T-helper 2 cell treated with Interferon-gamma antibody and Interleukin-4, amounts not matched to agents 5 μg/mL and 100 μg/mL, for 36 hours (primary cell): ENCODE measurements at regions not wholly inside any gene's neighbourhood (a gene's known extent, or its start where the extent isn't known, plus 50 kb on each side); places are given as distances from the start of the nearest gene placed in this dataset.

ENCODE experiments used
- DNase-seq: peaks from one replicate; pipeline ENCODE4 v3.0.0; 2021; ENCODE audit warnings: low spot score
- H3K27ac Mint-ChIP-seq: one replicate; pipeline ENCODE4 v1.8.0; 2021; ENCODE audit warnings: mild to moderate bottlenecking, mixed read lengths
- H3K27me3 Mint-ChIP-seq: one replicate; pipeline ENCODE4 v1.8.0; 2021; ENCODE audit warnings: low read depth, mixed read lengths
- H3K36me3 Mint-ChIP-seq: one replicate; pipeline ENCODE4 v1.8.0; 2021; ENCODE audit warnings: low read depth, mixed read lengths
- H3K4me1 Mint-ChIP-seq: one replicate; pipeline ENCODE4 v1.8.0; 2021; ENCODE audit warnings: low read depth, mixed read lengths
- H3K4me3 Mint-ChIP-seq: one replicate; pipeline ENCODE4 v1.8.0; 2022; ENCODE audit warnings: mild to moderate bottlenecking, moderate library complexity, mixed read lengths
- H3K9me3 Mint-ChIP-seq: one replicate; pipeline ENCODE4 v1.8.0; 2021; ENCODE audit warnings: mixed read lengths

DNA sequence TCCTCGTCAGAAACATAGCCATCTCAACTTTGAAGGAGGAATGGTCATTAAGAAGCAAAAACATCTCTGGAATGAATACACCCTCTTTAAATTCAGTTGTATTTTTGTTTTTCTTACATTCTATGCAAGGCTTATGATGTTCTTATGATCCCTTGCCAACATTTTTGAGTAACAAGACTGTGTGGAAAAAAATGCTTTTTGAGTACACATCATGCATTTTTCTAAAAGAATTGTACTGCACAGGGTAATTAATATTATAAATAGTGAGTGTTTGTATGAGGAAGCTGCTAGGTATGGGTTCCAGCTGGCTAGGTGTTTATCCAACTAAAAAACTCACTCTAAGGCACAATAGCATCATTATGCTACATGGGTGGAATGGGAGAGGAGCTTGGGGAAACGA, 59.0 kb upstream of the SPATS2L start:
- peaks cover 50% of the 10 kb centered on the region for H3K27me3 Mint-ChIP-seq
- no peak overlapping the region for H3K27ac Mint-ChIP-seq
- H3K4me1 Mint-ChIP-seq: no peaks in the 10 kb centered on the region
- no peaks in the 10 kb centered on the region for H3K9me3 Mint-ChIP-seq
- H3K4me3 Mint-ChIP-seq: no peak overlapping the region
- no peak for DNase-seq
- H3K36me3 Mint-ChIP-seq: no peaks in the 10 kb centered on the region

DNA sequence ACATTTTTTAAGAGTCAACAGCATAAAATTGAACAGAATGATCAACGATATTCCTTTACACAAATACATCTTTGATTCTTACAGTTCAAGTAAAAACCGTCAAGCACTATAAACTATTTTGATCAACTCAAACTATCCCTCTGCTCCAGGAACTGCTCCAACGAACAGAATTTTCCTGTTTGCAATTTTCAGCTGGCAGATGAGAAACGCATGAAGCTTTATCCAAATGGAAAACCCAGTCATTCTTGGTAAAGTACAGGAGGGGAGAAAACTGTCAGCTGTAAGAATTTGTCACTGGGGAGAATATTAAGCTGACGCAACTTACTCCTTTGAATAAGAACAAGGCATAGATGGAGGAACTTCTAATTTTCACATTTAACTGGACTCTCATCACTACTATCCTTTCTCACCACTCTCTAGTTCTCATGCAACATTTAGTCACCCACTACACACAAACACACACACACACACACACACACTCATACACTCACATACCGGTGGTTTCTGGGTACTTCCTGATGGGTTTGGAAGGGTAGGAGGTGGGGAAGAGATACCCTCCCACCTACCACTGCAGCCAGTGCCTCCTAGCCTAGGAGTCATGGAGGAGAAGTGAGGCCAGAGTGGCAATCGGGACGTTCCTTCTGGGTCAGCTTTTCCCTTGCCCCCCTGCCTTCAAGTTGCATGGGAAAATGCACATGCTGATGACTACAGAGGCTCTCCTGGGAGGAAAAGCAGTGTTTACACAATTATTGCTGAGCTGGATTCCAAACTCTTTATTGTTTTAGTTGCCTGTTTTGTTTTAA, 54.0 kb upstream of the SPATS2L start:
- H3K4me1 Mint-ChIP-seq: no peaks in the 10 kb centered on the region
- no peak overlapping the region for H3K4me3 Mint-ChIP-seq
- H3K27ac Mint-ChIP-seq: no peak overlapping the region
- no peak for DNase-seq
- no peaks in the 10 kb centered on the region for H3K36me3 Mint-ChIP-seq
- H3K9me3 Mint-ChIP-seq: no peaks in the 10 kb centered on the region
- H3K27me3 Mint-ChIP-seq: peaks cover 42% of the 10 kb centered on the region

DNA sequence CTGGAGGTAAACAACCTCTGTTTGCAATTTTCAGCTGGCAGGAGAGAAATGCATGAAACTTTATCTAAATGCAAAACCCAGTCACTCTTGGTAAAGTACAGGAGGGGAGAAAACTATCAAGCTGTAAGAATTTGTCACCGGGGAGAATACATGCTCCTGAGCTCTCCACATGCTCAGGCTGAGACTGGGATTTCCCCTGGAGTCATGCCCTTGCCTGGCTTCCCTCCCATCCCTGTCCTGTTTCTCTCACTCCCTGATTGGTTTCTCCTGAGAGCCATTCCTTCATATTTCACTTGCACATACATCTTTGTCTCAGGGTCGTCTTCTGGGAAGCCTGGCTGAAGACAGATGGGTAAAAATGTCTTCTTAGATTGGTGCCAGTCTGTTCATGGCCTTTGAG, 52.9 kb upstream of the SPATS2L start:
- Mint-ChIP-seq H3K27ac (no peak overlapping the region), H3K36me3 (no peaks in the 10 kb centered on the region), H3K27me3 (peaks cover 44% of the 10 kb centered on the region), H3K4me3 (no peak overlapping the region), H3K4me1 (no peaks in the 10 kb centered on the region), H3K9me3 (no peaks in the 10 kb centered on the region)
- no peak for DNase-seq

DNA sequence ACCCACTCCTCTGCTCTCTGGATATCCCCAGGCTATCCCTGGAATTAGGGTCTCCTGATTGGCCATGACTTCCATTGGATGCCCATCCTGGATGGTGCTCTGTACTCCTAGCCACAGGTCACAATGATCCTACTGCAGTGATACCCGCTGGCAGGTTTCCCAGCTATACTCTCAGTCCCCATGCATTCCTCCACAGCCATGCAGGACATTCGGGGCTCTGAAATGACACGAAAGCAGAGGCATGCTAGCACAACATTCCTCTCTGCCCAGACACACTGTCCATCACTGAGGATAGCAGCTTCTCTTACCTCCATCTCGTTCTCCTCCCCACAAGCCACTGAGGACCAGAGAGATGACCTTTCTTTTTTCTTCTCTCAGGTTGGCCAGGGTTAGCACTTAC, 51.7 kb upstream of the SPATS2L start:
- no peak for DNase-seq
- Mint-ChIP-seq H3K36me3 (no peaks in the 10 kb centered on the region), H3K27me3 (peaks cover 39% of the 10 kb centered on the region), H3K27ac (no peak overlapping the region), H3K4me3 (no peak overlapping the region), H3K9me3 (no peaks in the 10 kb centered on the region), H3K4me1 (no peaks in the 10 kb centered on the region)

DNA sequence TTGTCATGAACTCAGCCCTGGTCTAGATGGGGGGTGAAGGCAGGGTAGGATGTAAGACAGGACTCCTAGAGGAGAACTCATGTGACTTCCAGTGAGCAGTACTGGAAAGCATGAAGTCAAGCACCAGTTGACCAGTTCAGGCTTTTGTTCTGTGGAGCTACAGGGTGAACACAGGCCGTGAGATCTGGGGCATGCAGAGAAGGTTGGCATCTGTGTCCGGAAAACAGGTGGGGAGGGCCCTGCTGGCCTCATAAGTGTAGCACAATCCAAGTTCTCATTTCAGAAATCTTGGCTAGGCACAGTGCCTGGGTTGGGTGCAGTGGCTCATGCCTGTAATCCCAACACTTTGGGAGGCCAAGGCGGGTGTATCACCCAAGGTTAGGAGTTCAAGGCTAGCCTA, 50.9 kb upstream of the SPATS2L start:
- H3K4me3 Mint-ChIP-seq: no peak overlapping the region
- DNase-seq: no peak
- no peak overlapping the region for H3K27ac Mint-ChIP-seq
- H3K36me3 Mint-ChIP-seq: no peaks in the 10 kb centered on the region
- no peaks in the 10 kb centered on the region for H3K9me3 Mint-ChIP-seq
- peaks cover 39% of the 10 kb centered on the region for H3K27me3 Mint-ChIP-seq
- no peaks in the 10 kb centered on the region for H3K4me1 Mint-ChIP-seq
